ENCODE measurements at regions not wholly inside any gene's neighbourhood (a gene's known extent, or its start where the extent isn't known, plus 50 kb on each side); places are given as distances from the start of the nearest gene placed in this dataset.

- ATAC-seq, result no peak
Measured at GRCh38 chr4:141390571-141390970, 169.9 kb downstream of the ZNF330 start.

GRCh38 chr4:141391293-141391692, 170.6 kb downstream of the ZNF330 start:
- Mint-ChIP-seq H3K4me3 (no peak overlapping the region), H3K27ac (no peak overlapping the region), H3K9me3 (no peaks in the 10 kb centered on the region), H3K36me3 (no peaks in the 10 kb centered on the region), H3K27me3 (peaks cover 0 to 7% (median 4%) of the 10 kb centered on the region in 5 donors), H3K4me1 (no peaks in the 10 kb centered on the region)
- DNase-seq (no peak), ATAC-seq (no peak)
- POLR2A ChIA-PET, result no interaction called here

More at GRCh38 chr4:141390571-141390970, 169.9 kb downstream of the ZNF330 start:
- POLR2A ChIA-PET, result no interaction called here
- Mint-ChIP-seq H3K9me3 (no peaks in the 10 kb centered on the region), H3K27me3 (peaks cover 0 to 7% (median 4%) of the 10 kb centered on the region in 5 donors), H3K36me3 (no peaks in the 10 kb centered on the region), H3K27ac (no peak overlapping the region), H3K4me3 (no peak overlapping the region), H3K4me1 (no peaks in the 10 kb centered on the region)
- DNase-seq, result no peak

- Mint-ChIP-seq H3K27me3 (peaks cover 0 to 7% (median 4%) of the 10 kb centered on the region in 5 donors), H3K27ac (no peak overlapping the region), H3K4me3 (no peak overlapping the region), H3K4me1 (no peaks in the 10 kb centered on the region), H3K9me3 (no peaks in the 10 kb centered on the region), H3K36me3 (no peaks in the 10 kb centered on the region)
- POLR2A ChIA-PET, result no interaction called here
- DNase-seq, result no peak
- no peak for ATAC-seq
Measured at GRCh38 chr4:141391771-141392170, 171.1 kb downstream of the ZNF330 start.

- Mint-ChIP-seq H3K27me3 (peaks cover 0 to 9% (median 4%) of the 10 kb centered on the region in 5 donors), H3K4me1 (no peaks in the 10 kb centered on the region), H3K27ac (no peak overlapping the region), H3K9me3 (peaks cover 0 to 3% (median 0%) of the 10 kb centered on the region in 9 donors), H3K36me3 (no peaks in the 10 kb centered on the region), H3K4me3 (no peak overlapping the region)
- ATAC-seq (no peak), DNase-seq (no peak)
- POLR2A ChIA-PET, result no interaction called here
Measured at GRCh38 chr4:141395246-141395830, 174.6 kb downstream of the ZNF330 start.

DNA sequence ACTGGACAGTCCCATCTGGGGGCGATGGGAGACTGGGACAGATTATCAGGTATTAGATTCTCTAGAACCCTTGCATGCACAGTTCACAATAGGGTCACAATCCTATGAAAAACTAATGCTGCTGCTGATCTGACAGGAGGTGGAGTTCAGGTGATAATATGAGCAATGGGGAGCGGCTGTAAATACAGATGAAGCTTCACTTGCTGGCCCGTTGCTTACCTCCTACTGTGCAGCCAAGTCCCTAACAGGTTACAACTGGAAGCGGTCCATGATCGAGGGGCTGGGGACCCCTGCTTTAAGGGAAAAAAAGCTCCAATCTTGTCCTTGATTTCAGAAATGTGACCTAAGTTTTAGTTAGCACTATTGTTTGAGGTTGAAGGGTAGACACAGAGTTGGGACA, 175.2 kb downstream of the ZNF330 start:
- no peak for DNase-seq

GRCh38 chr4:141402712-141403111, 182.0 kb downstream of the ZNF330 start:
- DNase-seq (no peak), ATAC-seq (no peak)
- Mint-ChIP-seq H3K9me3 (peaks cover 0 to 3% (median 0%) of the 10 kb centered on the region in 9 donors), H3K27me3 (peaks cover 0 to 4% (median 0%) of the 10 kb centered on the region in 5 donors), H3K36me3 (no peaks in the 10 kb centered on the region), H3K4me3 (no peak overlapping the region), H3K4me1 (no peaks in the 10 kb centered on the region), H3K27ac (no peak overlapping the region)
- POLR2A ChIA-PET, result no interaction called here

More for the DNA sequence above, 175.2 kb downstream of the ZNF330 start:
- Mint-ChIP-seq H3K4me3 (no peak overlapping the region), H3K9me3 (peaks cover 0 to 3% (median 0%) of the 10 kb centered on the region in 9 donors), H3K36me3 (no peaks in the 10 kb centered on the region), H3K4me1 (no peaks in the 10 kb centered on the region), H3K27ac (no peak overlapping the region), H3K27me3 (peaks cover 0 to 10% (median 4%) of the 10 kb centered on the region in 5 donors)
- ATAC-seq, result no peak
- POLR2A ChIA-PET, result no interaction called here

GRCh38 chr4:141403782-141404181, 183.1 kb downstream of the ZNF330 start:
- Mint-ChIP-seq H3K4me3 (no peak overlapping the region), H3K4me1 (no peaks in the 10 kb centered on the region), H3K27ac (peak overlapping the region in 1 of 10 donors; percentile 25), H3K36me3 (no peaks in the 10 kb centered on the region), H3K27me3 (peaks cover 0 to 2% (median 0%) of the 10 kb centered on the region in 5 donors), H3K9me3 (peaks cover 0 to 2% (median 0%) of the 10 kb centered on the region in 9 donors)
- no peak for DNase-seq
- no peak for ATAC-seq
- POLR2A ChIA-PET, result no interaction called here

DNA sequence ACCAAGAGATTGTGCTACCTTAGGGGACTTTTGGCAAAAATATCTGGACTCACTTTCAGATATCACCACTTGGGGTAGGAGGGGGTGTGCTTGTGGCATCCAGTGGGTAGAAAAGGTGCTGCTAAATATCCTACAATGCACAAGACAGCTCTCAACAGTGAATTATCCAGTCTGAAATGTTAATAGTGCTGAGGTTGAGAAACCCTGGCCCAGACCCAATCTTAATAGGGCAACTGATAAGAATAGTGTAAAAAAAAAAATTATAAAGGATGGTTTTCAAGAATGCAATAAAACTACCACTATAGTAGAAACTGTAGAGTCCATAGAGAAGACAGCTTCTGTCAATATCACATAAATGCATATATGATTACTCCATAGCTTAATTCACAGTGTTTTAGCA, 185.5 kb downstream of the ZNF330 start:
- no peak overlapping the region for H3K27ac Mint-ChIP-seq
- no peak overlapping the region for H3K4me3 Mint-ChIP-seq
- ATAC-seq (no peak), DNase-seq (no peak)
- H3K36me3 Mint-ChIP-seq, result no peaks in the 10 kb centered on the region
- peaks cover 0 to 5% (median 0%) of the 10 kb centered on the region in 5 donors for H3K27me3 Mint-ChIP-seq
- no peaks in the 10 kb centered on the region for H3K4me1 Mint-ChIP-seq
- H3K9me3 Mint-ChIP-seq, result peaks cover 0 to 2% (median 0%) of the 10 kb centered on the region in 9 donors
- POLR2A ChIA-PET, result no interaction called here

- Mint-ChIP-seq H3K4me3 (no peak overlapping the region), H3K4me1 (no peaks in the 10 kb centered on the region), H3K27ac (no peak overlapping the region), H3K36me3 (no peaks in the 10 kb centered on the region), H3K27me3 (peaks cover 0 to 9% (median 0%) of the 10 kb centered on the region in 5 donors), H3K9me3 (peaks cover 0 to 2% (median 0%) of the 10 kb centered on the region in 9 donors)
- DNase-seq (no peak), ATAC-seq (no peak)
- POLR2A ChIA-PET, result no interaction called here
Measured at GRCh38 chr4:141409556-141409955, 188.9 kb downstream of the ZNF330 start.

DNA sequence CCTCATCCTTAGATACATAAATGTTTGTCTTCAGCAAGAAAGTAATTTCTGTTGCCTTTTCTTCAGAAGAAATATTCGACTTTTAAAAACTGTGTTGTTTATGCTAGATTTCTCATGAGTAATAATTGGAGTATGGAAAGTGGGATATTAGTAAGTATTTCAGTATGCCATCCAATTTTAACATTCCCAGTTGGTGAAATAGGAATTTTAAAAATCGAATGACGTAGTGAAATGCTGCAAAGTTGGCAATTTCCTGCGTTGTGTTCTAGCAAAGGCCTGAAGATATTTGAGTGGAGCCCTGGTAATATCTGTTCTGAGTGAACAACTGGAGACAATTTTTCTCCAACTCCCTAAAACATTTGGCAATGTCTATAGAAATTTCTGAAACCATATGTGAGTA, 190.1 kb downstream of the ZNF330 start:
- POLR2A ChIA-PET, result no interaction called here
- ATAC-seq, result no peak
- peaks cover 0 to 2% (median 0%) of the 10 kb centered on the region in 9 donors for H3K9me3 Mint-ChIP-seq
- H3K4me3 Mint-ChIP-seq, result no peak overlapping the region
- DNase-seq, result no peak
- H3K27ac Mint-ChIP-seq, result no peak overlapping the region
- no peaks in the 10 kb centered on the region for H3K36me3 Mint-ChIP-seq
- no peaks in the 10 kb centered on the region for H3K4me1 Mint-ChIP-seq
- H3K27me3 Mint-ChIP-seq, result peaks cover 0 to 9% (median 0%) of the 10 kb centered on the region in 5 donors

DNA sequence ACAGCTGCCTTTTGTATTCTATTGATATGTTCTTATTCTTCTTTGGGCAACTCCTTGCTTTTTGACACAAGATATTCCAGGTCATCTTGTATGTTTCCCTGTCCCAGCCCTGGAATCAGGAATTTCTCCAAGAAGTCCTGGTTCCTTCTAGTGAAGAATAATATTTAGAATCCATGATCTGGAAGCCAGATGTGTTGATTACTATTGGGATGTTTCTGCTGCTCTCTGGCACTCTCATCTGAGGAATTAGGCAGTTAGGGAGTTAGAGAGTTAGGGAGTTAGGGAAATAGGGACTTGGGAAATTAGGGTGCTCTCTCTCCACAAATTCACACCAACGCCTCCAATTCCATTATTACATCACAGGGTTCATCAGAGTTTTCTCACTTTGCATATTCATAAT, 191.2 kb downstream of the ZNF330 start:
- peaks cover 0 to 2% (median 0%) of the 10 kb centered on the region in 9 donors for H3K9me3 Mint-ChIP-seq
- POLR2A ChIA-PET, result no interaction called here
- no peak for DNase-seq

DNA sequence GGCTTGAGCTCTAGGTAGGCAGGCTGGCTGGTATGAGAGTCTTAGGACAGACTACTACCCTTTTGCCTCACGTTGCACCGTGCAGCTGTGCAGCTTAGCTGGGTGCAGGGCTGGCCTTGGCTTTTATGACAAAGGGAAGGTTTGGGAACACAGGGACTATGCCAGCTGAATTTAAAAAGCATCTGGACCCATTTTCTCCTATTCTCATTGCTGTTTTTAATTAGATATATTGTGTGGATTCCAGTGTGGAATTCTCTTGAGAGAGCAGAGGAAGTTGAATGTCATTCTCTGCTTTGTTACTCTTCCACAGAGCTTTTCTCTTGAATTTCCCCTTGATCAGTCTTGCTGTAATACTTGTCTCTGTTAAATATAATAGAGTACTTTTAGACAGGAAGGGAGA, 192.7 kb downstream of the ZNF330 start:
- peaks cover 0 to 2% (median 0%) of the 10 kb centered on the region in 9 donors for H3K9me3 Mint-ChIP-seq
- no peak overlapping the region for H3K27ac Mint-ChIP-seq
- POLR2A ChIA-PET, result no interaction called here
- no peak for ATAC-seq
- no peaks in the 10 kb centered on the region for H3K36me3 Mint-ChIP-seq
- H3K4me3 Mint-ChIP-seq, result no peak overlapping the region
- H3K4me1 Mint-ChIP-seq, result no peaks in the 10 kb centered on the region
- H3K27me3 Mint-ChIP-seq, result peaks cover 0 to 9% (median 0%) of the 10 kb centered on the region in 5 donors
- no peak for DNase-seq

More for the DNA sequence above, 191.2 kb downstream of the ZNF330 start:
- Mint-ChIP-seq H3K4me1 (no peaks in the 10 kb centered on the region), H3K36me3 (no peaks in the 10 kb centered on the region), H3K27ac (no peak overlapping the region), H3K4me3 (no peak overlapping the region), H3K27me3 (peaks cover 0 to 9% (median 0%) of the 10 kb centered on the region in 5 donors)
- no peak for ATAC-seq

- Mint-ChIP-seq H3K9me3 (no peaks in the 10 kb centered on the region), H3K4me1 (no peaks in the 10 kb centered on the region), H3K4me3 (no peak overlapping the region), H3K36me3 (no peaks in the 10 kb centered on the region), H3K27ac (no peak overlapping the region), H3K27me3 (peaks cover 0 to 4% (median 0%) of the 10 kb centered on the region in 5 donors)
- ATAC-seq (no peak), DNase-seq (no peak)
- POLR2A ChIA-PET, result no interaction called here
Measured at GRCh38 chr4:141415651-141416050, 195.0 kb downstream of the ZNF330 start.

DNA sequence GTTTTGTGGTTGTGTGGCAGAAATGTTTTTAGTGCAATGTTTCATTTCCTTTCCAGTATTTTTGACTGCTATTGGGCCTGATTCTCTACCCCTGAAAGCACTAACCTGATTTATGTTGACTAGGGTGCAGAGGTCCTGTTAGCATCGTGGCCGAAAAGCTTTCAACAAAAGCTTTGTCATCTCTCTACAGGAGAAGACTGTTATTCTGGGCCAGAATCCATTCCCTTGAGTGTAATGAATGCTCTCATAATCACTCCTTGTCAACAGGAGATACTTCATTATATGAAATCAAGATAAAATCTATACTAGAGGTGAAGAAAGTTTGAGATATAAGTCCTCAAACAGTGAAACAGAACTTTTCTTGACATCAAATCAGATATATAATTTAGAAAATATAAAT, 195.5 kb downstream of the ZNF330 start:
- Mint-ChIP-seq H3K27ac (no peak overlapping the region), H3K36me3 (no peaks in the 10 kb centered on the region), H3K9me3 (peaks cover 0 to 1% (median 0%) of the 10 kb centered on the region in 9 donors), H3K4me3 (no peak overlapping the region), H3K4me1 (no peaks in the 10 kb centered on the region), H3K27me3 (peaks cover 0 to 4% (median 0%) of the 10 kb centered on the region in 5 donors)
- DNase-seq, result no peak
- ATAC-seq, result no peak
- POLR2A ChIA-PET, result no interaction called here
